H9 (cell line): ENCODE measurements at regions not wholly inside any gene's neighbourhood (a gene's known extent, or its start where the extent isn't known, plus 50 kb on each side); places are given as distances from the start of the nearest gene placed in this dataset.
"Not testable (repeated sequence)": the region's sequence is repeated elsewhere in the genome, so short reads cannot be mapped to it uniquely, and the experiment has no call there.

ENCODE experiments used
- DNase-seq: peaks from one replicate; pipeline ENCODE4 v3.0.0-alpha.2; 2017
- H2AFZ ChIP-seq: one replicate; pipeline ENCODE4 v1.6.1; 2013; ENCODE audit warnings: mild to moderate bottlenecking, low read length, control low read depth, moderate library complexity
- H2AK5ac ChIP-seq: 2 replicates; pipeline ENCODE4 v1.6.1; 2013; ENCODE audit warnings: low read length, control low read depth, mixed read lengths; ENCODE audit not compliant: insufficient read length
- H2BK120ac ChIP-seq: one replicate; pipeline ENCODE4 v1.6.1; 2013; ENCODE audit warnings: low read depth, mild to moderate bottlenecking, low read length, control low read depth, inconsistent platforms; ENCODE audit not compliant: poor library complexity, severe bottlenecking
- H2BK12ac ChIP-seq: 2 replicates; pipeline ENCODE4 v1.6.1; 2013; ENCODE audit warnings: low read length, control low read depth, mixed read lengths, low read depth; ENCODE audit not compliant: insufficient read length
- H2BK15ac ChIP-seq: 2 replicates; pipeline ENCODE4 v1.6.1; 2013; ENCODE audit warnings: low read depth, low read length, control low read depth
- H2BK20ac ChIP-seq: one replicate; pipeline ENCODE4 v1.6.1; 2013; ENCODE audit warnings: low read depth, mild to moderate bottlenecking, low read length, control low read depth, inconsistent platforms; ENCODE audit not compliant: poor library complexity, severe bottlenecking
- H2BK5ac ChIP-seq: 2 replicates; pipeline ENCODE4 v1.6.1; 2013; ENCODE audit warnings: low read length, control low read depth, mixed read lengths; ENCODE audit not compliant: insufficient read length
- H3K14ac ChIP-seq: 2 replicates; pipeline ENCODE4 v1.6.1; 2013; ENCODE audit warnings: low read length, control low read depth; ENCODE audit not compliant: insufficient read depth
- H3K18ac ChIP-seq: 2 replicates; pipeline ENCODE4 v1.6.1; 2013; ENCODE audit warnings: low read depth, mild to moderate bottlenecking, mixed read lengths, low read length, control low read depth; ENCODE audit not compliant: insufficient read length
- H3K23ac ChIP-seq: 2 replicates; pipeline ENCODE4 v1.6.1; 2013; ENCODE audit warnings: low read length, control low read depth, mixed read lengths, low read depth; ENCODE audit not compliant: insufficient read length
- H3K23me2 ChIP-seq: 2 replicates; pipeline ENCODE4 v1.6.1; 2013; ENCODE audit warnings: low read depth, mild to moderate bottlenecking, mixed read lengths, low read length, control low read depth; ENCODE audit not compliant: insufficient read length, poor library complexity, severe bottlenecking
- H3K27ac ChIP-seq: 2 replicates; pipeline ENCODE4 v1.5.1; 2013; ENCODE audit warnings: low read length, control low read depth, mixed read lengths, low read depth; ENCODE audit not compliant: insufficient read length
- H3K27me3 ChIP-seq: 2 replicates; pipeline ENCODE4 v1.6.1; 2013; ENCODE audit warnings: low read length, control low read depth, inconsistent platforms; ENCODE audit not compliant: insufficient read depth
- H3K4ac ChIP-seq: 2 replicates; pipeline ENCODE4 v1.6.1; 2013; ENCODE audit warnings: low read depth, mild to moderate bottlenecking, control low read depth, inconsistent platforms, low read length, moderate library complexity
- H3K4me1 ChIP-seq: 2 replicates; pipeline ENCODE4 v1.6.1; 2013; ENCODE audit warnings: low read length, control low read depth, inconsistent platforms; ENCODE audit not compliant: insufficient read depth
- H3K4me2 ChIP-seq: 2 replicates; pipeline ENCODE4 v1.6.1; 2013; ENCODE audit warnings: low read length, control low read depth, mixed read lengths; ENCODE audit not compliant: insufficient read length, insufficient read depth
- H3K56ac ChIP-seq: 2 replicates; pipeline ENCODE4 v1.6.1; 2013; ENCODE audit warnings: low read depth, mild to moderate bottlenecking, mixed read lengths, low read length, control low read depth; ENCODE audit not compliant: insufficient read length
- H3K79me1 ChIP-seq: 2 replicates; pipeline ENCODE4 v1.6.1; 2013; ENCODE audit warnings: low read depth, mild to moderate bottlenecking, moderate library complexity, low read length, control low read depth, inconsistent platforms; ENCODE audit not compliant: insufficient read depth, poor library complexity, severe bottlenecking
- H3K79me2 ChIP-seq: 2 replicates; pipeline ENCODE4 v1.6.1; 2013; ENCODE audit warnings: low read length, control low read depth, inconsistent platforms; ENCODE audit not compliant: insufficient read depth
- H3K9ac ChIP-seq: 2 replicates; pipeline ENCODE4 v1.6.1; 2013; ENCODE audit warnings: low read length, control low read depth, mixed read lengths; ENCODE audit not compliant: insufficient read length; ENCODE audit errors: extremely low read depth
- H3K9me3 ChIP-seq: one replicate; pipeline ENCODE4 v1.6.1; 2013; ENCODE audit warnings: low read depth, low read length, inconsistent platforms; ENCODE audit not compliant: control insufficient read depth
- H3T11ph ChIP-seq: one replicate; pipeline ENCODE4 v1.6.1; 2013; ENCODE audit warnings: mild to moderate bottlenecking, low read length, control low read depth, inconsistent platforms
- H4K20me1 ChIP-seq: one replicate; pipeline ENCODE4 v1.6.1; 2013; ENCODE audit not compliant: control insufficient read depth, insufficient read length, insufficient read depth
- H4K5ac ChIP-seq: 2 replicates; pipeline ENCODE4 v1.6.1; 2013; ENCODE audit warnings: low read depth, mild to moderate bottlenecking, mixed read lengths, low read length, control low read depth; ENCODE audit not compliant: insufficient read length
- H4K8ac ChIP-seq: replicated peaks from 2 replicates; pipeline ENCODE4 v1.6.1; 2013; ENCODE audit warnings: low read length, control low read depth, mixed read lengths, low read depth; ENCODE audit not compliant: insufficient read length
- H4K91ac ChIP-seq: 2 replicates; pipeline ENCODE4 v1.6.1; 2013; ENCODE audit warnings: low read depth, mild to moderate bottlenecking, moderate library complexity, mixed read lengths, low read length, control low read depth; ENCODE audit not compliant: insufficient read length
- H3K27ac Mint-ChIP-seq, 3 experiments: 2 replicates in 2 of 3; 3 replicates in 1 of 3; pipeline ENCODE4 v1.8.0; 2020 to 2021; ENCODE audit warnings: mixed read lengths in 3 of 3, mild to moderate bottlenecking in 1 of 3, moderate library complexity in 1 of 3
- H3K27me3 Mint-ChIP-seq: 2 replicates; pipeline ENCODE4 v1.8.0; 2021; ENCODE audit warnings: low read depth, mild to moderate bottlenecking, moderate library complexity, mixed read lengths
- H3K36me3 Mint-ChIP-seq, 3 experiments: 2 replicates in 2 of 3; 3 replicates in 1 of 3; pipeline ENCODE4 v1.8.0; 2020 to 2021; ENCODE audit warnings: low read depth in 3 of 3, mixed read lengths in 3 of 3; ENCODE audit not compliant: insufficient read depth in 1 of 3
- H3K4me1 Mint-ChIP-seq, 2 experiments: 2 replicates each; pipeline ENCODE4 v1.8.0; 2020; ENCODE audit warnings: mixed read lengths in 2 of 2
- H3K4me3 Mint-ChIP-seq, 2 experiments: 2 replicates in 1 of 2; 3 replicates in 1 of 2; pipeline ENCODE4 v1.8.0; 2020 to 2021; ENCODE audit warnings: mild to moderate bottlenecking in 2 of 2, mixed read lengths in 2 of 2, moderate library complexity in 1 of 2
- H3K9me3 Mint-ChIP-seq, 2 experiments: 2 replicates in 1 of 2; 3 replicates in 1 of 2; pipeline ENCODE4 v1.8.0; 2020; ENCODE audit warnings: mild to moderate bottlenecking in 2 of 2, mixed read lengths in 2 of 2, moderate library complexity in 1 of 2
- WGBS: extraction: QIAGEN DNeasy Blood & Tissue Kit; methylation state at CpG from one replicate; pipeline ENCODE4 v1.1.7; 2013; ENCODE audit warnings: missing lambda C conversion rate, low lambda C conversion rate, mixed read lengths; ENCODE audit not compliant: insufficient read length; ENCODE audit errors: extremely low coverage; 5-methylcytosine and 5-hydroxymethylcytosine counted together

- H3K27me3 ChIP-seq, H3K4me3 Mint-ChIP-seq, H3K79me2 ChIP-seq, H3K9me3 ChIP-seq, H2AK5ac ChIP-seq, H3K14ac ChIP-seq, H3K4me1 ChIP-seq, H3K27me3 Mint-ChIP-seq, H3K4me1 Mint-ChIP-seq, DNase-seq, H3K36me3 Mint-ChIP-seq, H3T11ph ChIP-seq, H4K8ac ChIP-seq, H3K23me2 ChIP-seq, H4K20me1 ChIP-seq, H2BK120ac ChIP-seq, H3K18ac ChIP-seq, H3K4ac ChIP-seq, H3K56ac ChIP-seq, H2BK20ac ChIP-seq, H3K27ac Mint-ChIP-seq, H3K9ac ChIP-seq, H2BK12ac ChIP-seq, H3K79me1 ChIP-seq, H2BK15ac ChIP-seq, H4K91ac ChIP-seq, H2BK5ac ChIP-seq, H2AFZ ChIP-seq, H3K4me2 ChIP-seq, H3K23ac ChIP-seq, H3K9me3 Mint-ChIP-seq, H3K27ac ChIP-seq, H4K5ac ChIP-seq: not testable (repeated sequence)
- no CpG with 5 or more reads among the region's 30 CpGs for WGBS
Measured at GRCh38 chr22:34684278-34684677, 381.7 kb upstream of the ISX start.
